CD4-positive, CD25-positive, alpha-beta regulatory T cell (primary cell): ENCODE measurements at regions not wholly inside any gene's neighbourhood (a gene's known extent, or its start where the extent isn't known, plus 50 kb on each side); places are given as distances from the start of the nearest gene placed in this dataset.
A peak's percentile ranks its signal among the peaks of the same experiment; 100 is the strongest.
"Not testable (repeated sequence)": the region's sequence is repeated elsewhere in the genome, so short reads cannot be mapped to it uniquely, and the experiment has no call there.

Experiments
- ATAC-seq, 2 donors: fragments of 150-1000 bp; cut with Tn5 transposase; one replicate each; pipeline ENCODE4 v1.10.0; 2021; ENCODE audit warnings: low read depth in 2 of 2, moderate number of reproducible peaks in 2 of 2, moderate library complexity in 1 of 2
- DNase-seq, 3 donors: peaks; one replicate each; pipeline versions ENCODE4 v3.0.0 to v3.0.0-alpha.2; 2012 to 2022; ENCODE audit warnings: mixed read lengths in 1 of 3
- H3K27ac ChIP-seq: one replicate; pipeline ENCODE4 v1.7.0; 2013; ENCODE audit warnings: mild to moderate bottlenecking, low read length; ENCODE audit not compliant: insufficient read depth, poor library complexity, severe bottlenecking
- H3K27me3 ChIP-seq: one replicate; pipeline ENCODE4 v1.7.0; 2013; ENCODE audit warnings: low read length; ENCODE audit not compliant: control insufficient read depth, insufficient read depth
- H3K36me3 ChIP-seq: one replicate; pipeline ENCODE4 v1.7.0; 2013; ENCODE audit warnings: mild to moderate bottlenecking, low read length, moderate library complexity; ENCODE audit not compliant: control insufficient read depth, insufficient read depth
- H3K4me1 ChIP-seq: 2 replicates; pipeline ENCODE4 v1.7.0; 2013; ENCODE audit warnings: mild to moderate bottlenecking, low read length; ENCODE audit not compliant: insufficient read depth, control insufficient read depth, poor library complexity, severe bottlenecking
- H3K4me3 ChIP-seq: one replicate; pipeline ENCODE4 v1.7.0; 2013; ENCODE audit warnings: low read depth, mild to moderate bottlenecking, low read length, moderate library complexity
- H3K9me3 ChIP-seq, 2 experiments: 1 replicate in 1 of 2; 2 replicates in 1 of 2; pipeline ENCODE4 v1.7.0; 2013; ENCODE audit warnings: low read length in 2 of 2, mild to moderate bottlenecking in 1 of 2, moderate library complexity in 1 of 2; ENCODE audit not compliant: control insufficient read depth in 2 of 2
- H3K27ac Mint-ChIP-seq, 3 donors: one replicate each; pipeline ENCODE4 v1.8.0; 2020 to 2022; ENCODE audit warnings: mild to moderate bottlenecking in 3 of 3, mixed read lengths in 3 of 3, moderate library complexity in 2 of 3
- H3K27me3 Mint-ChIP-seq: one replicate; pipeline ENCODE4 v1.8.0; 2022; ENCODE audit warnings: mild to moderate bottlenecking, mixed read lengths
- H3K36me3 Mint-ChIP-seq: one replicate; pipeline ENCODE4 v1.8.0; 2020; ENCODE audit warnings: mixed read lengths
- H3K4me1 Mint-ChIP-seq, 4 donors: one replicate each; pipeline ENCODE4 v1.8.0; 2020 to 2022; ENCODE audit warnings: mixed read lengths in 4 of 4, mild to moderate bottlenecking in 1 of 4
- H3K4me3 Mint-ChIP-seq, 4 donors: one replicate each; pipeline ENCODE4 v1.8.0; 2020 to 2022; ENCODE audit warnings: mild to moderate bottlenecking in 4 of 4, mixed read lengths in 4 of 4, moderate library complexity in 3 of 4
- H3K9me3 Mint-ChIP-seq, 7 donors: one replicate each; pipeline ENCODE4 v1.8.0; 2020 to 2022; ENCODE audit warnings: mixed read lengths in 7 of 7, mild to moderate bottlenecking in 3 of 7, moderate library complexity in 2 of 7

DNA sequence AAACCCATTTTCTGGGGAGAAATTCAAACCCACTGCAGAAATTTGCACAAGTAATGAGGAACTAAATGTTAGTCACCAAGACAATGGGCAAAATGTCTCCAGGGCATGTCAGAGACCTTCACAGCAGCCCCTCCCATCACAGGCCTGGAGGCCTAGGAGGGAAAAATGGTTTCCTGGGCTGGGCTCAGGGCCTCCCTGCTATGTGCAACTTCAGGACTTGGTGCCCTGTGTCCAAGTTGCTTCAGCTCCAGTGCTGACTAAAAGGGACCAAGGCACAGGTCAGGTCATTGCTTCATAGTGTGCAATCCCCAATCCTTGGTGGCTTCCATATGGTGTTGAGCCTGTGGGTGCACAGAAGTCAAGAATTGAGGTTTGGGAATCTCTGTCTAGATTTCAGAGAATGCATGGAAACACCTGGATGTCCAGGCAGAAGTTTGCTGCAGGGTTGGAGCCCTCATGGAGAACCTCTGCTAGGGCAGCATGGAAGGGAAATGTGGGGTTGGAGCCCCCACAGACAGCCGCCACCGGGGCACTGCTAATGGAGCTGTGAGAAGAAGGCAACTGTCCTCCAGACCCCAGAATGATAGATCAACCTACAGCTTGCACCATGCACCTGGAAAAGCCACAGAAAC is 358.2 kb upstream of the C1orf174 start:
- not testable (repeated sequence) for H3K36me3 ChIP-seq, H3K27ac ChIP-seq, H3K4me3 ChIP-seq, H3K36me3 Mint-ChIP-seq, H3K4me3 Mint-ChIP-seq, ATAC-seq, H3K27me3 Mint-ChIP-seq, H3K27ac Mint-ChIP-seq, DNase-seq, H3K4me1 ChIP-seq, H3K27me3 ChIP-seq, H3K4me1 Mint-ChIP-seq
- peaks cover 12 to 30% of the 10 kb centered on the region in 2 experiments for H3K9me3 ChIP-seq
- peaks cover 2 to 29% (median 10%) of the 10 kb centered on the region in 7 donors for H3K9me3 Mint-ChIP-seq

DNA sequence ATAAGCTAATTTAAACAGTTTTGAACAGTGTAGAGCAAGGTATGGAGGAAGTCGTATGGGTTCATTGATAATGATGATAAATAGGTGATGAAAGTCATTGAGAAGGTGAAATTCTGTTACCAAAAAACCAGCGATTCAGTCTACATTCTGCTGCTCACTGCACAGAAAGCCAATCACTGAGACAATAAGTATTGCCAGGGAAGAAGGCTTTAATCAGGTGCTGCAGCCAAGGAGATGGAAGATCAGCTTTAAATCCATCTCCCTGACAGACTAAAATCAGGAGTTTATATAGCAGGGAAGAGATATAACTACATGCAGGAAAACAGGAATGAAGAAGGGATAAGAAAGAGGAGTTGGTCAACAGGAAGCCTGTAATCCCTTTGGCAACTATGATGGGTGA is 361.3 kb upstream of the C1orf174 start:
- ATAC-seq (no peak), DNase-seq (no peak)
- Mint-ChIP-seq H3K4me3 (no peak overlapping the region), H3K36me3 (peaks cover 3% of the 10 kb centered on the region), H3K4me1 (no peaks in the 10 kb centered on the region), H3K9me3 (peaks cover 2 to 25% (median 10%) of the 10 kb centered on the region in 7 donors), H3K27me3 (no peaks in the 10 kb centered on the region), H3K27ac (no peak overlapping the region)
- Histone ChIP-seq H3K36me3 (no peaks in the 10 kb centered on the region), H3K4me1 (no peaks in the 10 kb centered on the region), H3K27me3 (no peaks in the 10 kb centered on the region), H3K9me3 (peaks cover 12 to 30% of the 10 kb centered on the region in 2 experiments), H3K4me3 (no peak overlapping the region), H3K27ac (no peak overlapping the region)

DNA sequence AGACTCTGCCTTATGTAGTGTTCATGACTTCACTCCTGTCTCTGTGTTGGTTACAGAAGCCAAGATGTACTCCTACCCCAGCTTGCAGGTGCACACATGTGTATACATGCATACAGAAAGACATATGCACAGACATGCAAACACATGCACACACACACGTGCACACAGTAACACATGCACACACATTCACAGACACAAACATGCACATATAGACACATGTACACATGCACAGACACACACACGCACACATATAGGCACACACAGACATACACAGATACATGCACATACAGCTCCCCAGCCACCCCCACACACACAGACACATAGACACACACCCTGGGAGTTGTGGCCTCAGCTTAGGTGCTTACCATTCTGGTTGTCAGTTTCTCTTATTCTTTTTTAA is 362.6 kb upstream of the C1orf174 start:
- peaks cover 0 to 4% (median 2%) of the 10 kb centered on the region in 4 donors for H3K4me1 Mint-ChIP-seq

DNA sequence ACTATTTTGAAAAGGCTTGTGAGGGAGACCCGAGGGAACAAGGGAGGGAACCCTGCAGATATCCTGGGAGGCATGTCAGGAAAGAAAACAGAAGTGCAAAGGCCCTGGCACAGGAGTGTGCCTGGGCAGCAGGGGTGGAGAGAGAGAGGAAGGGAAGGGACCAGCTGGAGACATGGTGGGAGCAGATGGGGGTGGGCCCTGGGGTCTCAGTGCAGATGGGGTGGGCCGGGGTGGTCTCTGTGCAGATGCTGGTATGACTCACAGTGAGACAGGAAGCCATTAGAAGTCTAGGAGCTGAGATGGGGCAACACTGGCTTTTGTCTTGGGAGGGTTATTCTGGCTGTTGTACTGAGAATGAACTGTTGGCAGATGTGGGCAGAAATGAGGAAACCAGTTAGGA is 363.6 kb upstream of the C1orf174 start:
- DNase-seq = no peak
- Histone ChIP-seq H3K4me1 (peaks cover 4% of the 10 kb centered on the region), H3K36me3 (no peaks in the 10 kb centered on the region), H3K27ac (no peak overlapping the region), H3K27me3 (no peaks in the 10 kb centered on the region), H3K9me3 (peaks cover 2 to 11% of the 10 kb centered on the region in 2 experiments), H3K4me3 (no peak overlapping the region)
- no peaks in the 10 kb centered on the region for H3K36me3 Mint-ChIP-seq
- ATAC-seq = no peak
- no peak overlapping the region for H3K4me3 Mint-ChIP-seq
- H3K4me1 Mint-ChIP-seq = peaks cover 0 to 6% (median 3%) of the 10 kb centered on the region in 4 donors
- H3K27ac Mint-ChIP-seq = no peak overlapping the region
- H3K9me3 Mint-ChIP-seq = peaks cover 0 to 8% (median 4%) of the 10 kb centered on the region in 7 donors
- no peaks in the 10 kb centered on the region for H3K27me3 Mint-ChIP-seq

More for the DNA sequence above, 362.6 kb upstream of the C1orf174 start:
- Mint-ChIP-seq H3K36me3 (no peaks in the 10 kb centered on the region), H3K27ac (no peak overlapping the region), H3K27me3 (no peaks in the 10 kb centered on the region), H3K9me3 (peaks cover 2 to 11% (median 5%) of the 10 kb centered on the region in 7 donors), H3K4me3 (no peak overlapping the region)
- Histone ChIP-seq H3K27ac (no peak overlapping the region), H3K9me3 (peaks cover 7 to 21% of the 10 kb centered on the region in 2 experiments), H3K27me3 (no peaks in the 10 kb centered on the region), H3K36me3 (no peaks in the 10 kb centered on the region), H3K4me1 (peaks cover 3% of the 10 kb centered on the region), H3K4me3 (no peak overlapping the region)
- DNase-seq (no peak), ATAC-seq (no peak)

DNA sequence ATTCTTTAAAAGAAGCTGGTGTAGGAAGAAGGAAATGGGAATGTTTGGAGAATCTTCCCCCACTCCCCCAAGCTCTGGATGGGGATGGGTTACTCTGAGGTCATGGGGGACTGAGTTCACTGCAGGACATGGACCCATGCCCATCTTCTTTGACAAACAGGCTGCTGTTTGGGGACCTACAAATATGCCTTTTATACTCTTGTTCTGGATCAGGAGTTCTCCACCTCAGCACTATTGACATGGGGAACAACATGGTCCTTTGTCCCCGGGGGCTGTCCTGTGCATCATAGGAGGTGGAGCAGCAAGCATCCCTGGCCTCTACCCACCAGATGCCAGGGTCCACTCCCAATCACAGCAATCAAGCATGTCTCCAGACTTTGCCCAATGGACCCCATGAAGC is 365.8 kb upstream of the C1orf174 start:
- Histone ChIP-seq H3K9me3 (no peaks in the 10 kb centered on the region), H3K36me3 (no peaks in the 10 kb centered on the region), H3K27ac (no peak overlapping the region), H3K4me3 (no peak overlapping the region), H3K4me1 (peaks cover 4% of the 10 kb centered on the region), H3K27me3 (no peaks in the 10 kb centered on the region)
- no peak overlapping the region for H3K27ac Mint-ChIP-seq
- DNase-seq (no peak), ATAC-seq (no peak)
- H3K4me1 Mint-ChIP-seq = peaks cover 0 to 10% (median 3%) of the 10 kb centered on the region in 4 donors
- peaks cover 0 to 4% (median 0%) of the 10 kb centered on the region in 7 donors for H3K9me3 Mint-ChIP-seq
- H3K36me3 Mint-ChIP-seq = no peaks in the 10 kb centered on the region
- H3K4me3 Mint-ChIP-seq = no peak overlapping the region
- no peaks in the 10 kb centered on the region for H3K27me3 Mint-ChIP-seq

DNA sequence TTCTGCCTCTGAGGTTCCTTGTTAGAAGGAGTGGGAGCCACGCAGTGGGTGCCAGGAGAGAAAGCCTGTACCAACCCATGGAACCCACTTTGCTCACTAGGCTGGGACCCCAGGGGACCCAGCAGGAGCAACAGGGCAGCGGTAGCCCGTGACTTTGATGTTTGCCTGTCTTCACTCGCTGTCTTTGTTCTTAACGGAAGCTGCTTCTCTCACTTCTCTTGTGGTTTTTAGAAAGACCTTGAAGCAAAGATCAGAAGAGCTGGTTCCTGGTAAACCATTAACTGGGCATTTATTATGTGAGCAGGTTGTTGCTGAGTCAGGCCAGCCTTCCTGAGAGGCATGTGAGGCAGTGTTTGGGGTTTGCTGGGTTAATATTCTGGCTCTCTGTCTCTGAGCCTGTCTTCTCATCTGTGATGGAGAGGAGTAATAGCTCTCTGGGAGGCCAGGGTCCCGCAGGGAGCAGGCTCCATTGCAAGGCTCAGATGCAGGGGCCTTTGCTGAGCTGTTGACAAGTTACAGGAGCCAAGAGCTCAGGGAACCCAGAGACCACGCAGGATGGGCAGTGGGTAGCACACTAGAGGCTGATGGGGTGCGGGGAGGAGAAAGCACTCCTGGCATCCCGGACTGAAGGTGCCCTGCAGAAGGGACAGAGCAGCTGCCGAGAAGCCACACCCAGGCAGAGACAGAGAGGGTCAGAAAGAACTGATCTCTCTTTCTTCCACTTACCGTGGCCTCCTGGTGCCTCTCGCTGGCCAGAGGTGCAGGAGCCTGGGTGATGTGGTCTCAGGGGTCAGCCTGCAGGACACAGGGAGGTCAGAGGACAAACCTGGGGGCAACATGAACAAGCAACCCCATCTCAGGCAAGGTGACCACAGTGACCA is 367.5 kb upstream of the C1orf174 start:
- H3K9me3 ChIP-seq = no peaks in the 10 kb centered on the region
- H3K4me1 ChIP-seq = peaks cover 4% of the 10 kb centered on the region
- no peaks in the 10 kb centered on the region for H3K36me3 Mint-ChIP-seq
- no peak overlapping the region for H3K27ac ChIP-seq
- no peaks in the 10 kb centered on the region for H3K36me3 ChIP-seq
- H3K27ac Mint-ChIP-seq = peak overlapping the region in 1 of 3 donors; percentile 3
- H3K9me3 Mint-ChIP-seq = no peaks in the 10 kb centered on the region
- ATAC-seq (no peak), DNase-seq (peak in 1 of 3 donors; percentile 81)
- no peak overlapping the region for H3K4me3 ChIP-seq
- peaks cover 2% of the 10 kb centered on the region for H3K27me3 Mint-ChIP-seq
- no peak overlapping the region for H3K4me3 Mint-ChIP-seq
- H3K27me3 ChIP-seq = no peaks in the 10 kb centered on the region
- peaks cover 0 to 10% (median 3%) of the 10 kb centered on the region in 4 donors for H3K4me1 Mint-ChIP-seq

DNA sequence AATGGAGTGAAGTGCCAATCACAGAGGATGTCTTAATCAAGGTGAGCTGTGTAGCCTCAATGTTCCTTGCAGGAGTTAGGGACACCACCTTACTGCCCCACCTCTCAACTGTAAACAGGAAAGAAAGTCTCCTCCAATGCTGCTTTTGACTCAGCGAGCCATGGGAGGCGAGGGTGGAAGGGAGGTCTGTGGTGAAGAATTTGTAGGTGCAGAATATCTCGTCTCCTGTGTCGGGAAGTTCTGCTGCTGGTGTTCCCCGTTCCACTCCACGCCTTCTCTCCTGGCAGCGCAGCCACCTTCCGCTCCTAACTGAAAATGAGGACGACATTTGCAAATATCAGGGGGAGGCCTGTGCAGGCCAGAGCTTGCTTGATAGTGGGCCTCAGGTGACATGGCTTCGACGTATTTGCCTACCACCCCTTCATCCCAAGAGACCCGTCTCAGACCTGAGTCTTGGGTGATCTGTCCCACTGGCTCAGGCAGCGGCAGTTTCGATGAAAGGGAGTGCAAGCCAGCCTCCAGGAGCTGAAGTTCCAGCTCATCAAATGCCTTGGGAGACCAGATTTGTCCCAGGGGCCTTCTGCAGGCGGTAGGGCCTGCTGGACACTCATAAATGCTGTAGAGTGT is 368.3 kb upstream of the C1orf174 start:
- H3K27me3 Mint-ChIP-seq = peaks cover 10% of the 10 kb centered on the region
- H3K4me3 Mint-ChIP-seq = no peak overlapping the region
- no peak for DNase-seq

More for the DNA sequence above, 368.3 kb upstream of the C1orf174 start:
- Histone ChIP-seq H3K4me3 (no peak overlapping the region), H3K4me1 (peaks cover 4% of the 10 kb centered on the region), H3K36me3 (no peaks in the 10 kb centered on the region), H3K9me3 (no peaks in the 10 kb centered on the region), H3K27me3 (no peaks in the 10 kb centered on the region), H3K27ac (no peak overlapping the region)
- peaks cover 0 to 10% (median 3%) of the 10 kb centered on the region in 4 donors for H3K4me1 Mint-ChIP-seq
- H3K9me3 Mint-ChIP-seq = peaks cover 0 to 2% (median 0%) of the 10 kb centered on the region in 7 donors
- no peak for ATAC-seq
- no peak overlapping the region for H3K27ac Mint-ChIP-seq
- no peaks in the 10 kb centered on the region for H3K36me3 Mint-ChIP-seq
